HepG2 (cell line): ENCODE measurements at regions not wholly inside any gene's neighbourhood (a gene's known extent, or its start where the extent isn't known, plus 50 kb on each side); places are given as distances from the start of the nearest gene placed in this dataset.

Experiments
- ATAC-seq: fragments of 200-7000 bp; cut with Tn5 transposase; 3 replicates; pipeline ENCODE4 v1.9.1; 2020; ENCODE audit warnings: mild to moderate bottlenecking, moderate library complexity
- BruUV-seq: library from RNA; stranded (reverse); fragments of 400-500 nt; replicated peaks from 2 replicates; lab custom pipeline; 2021; lab: Mats Ljungman, UMichigan
- CTCF ChIA-PET: fragments of 300-600 bp; formaldehyde crosslinking; extraction: SDS; loops from one replicate; lab custom pipeline; 2021; ENCODE audit warnings: low total read pairs, inconsistent platforms, low intra/inter-chr PET ratio; lab: Yijun Ruan, JAX
- POLR2A ChIA-PET: fragments of 350-600 bp; sonication (Branson Sonifier 250); formaldehyde crosslinking; loops from one replicate; lab custom pipeline; 2020; ENCODE audit warnings: antibody characterized with exemption, inconsistent platforms; lab: Yijun Ruan, JAX
- DNase-seq: peaks from one replicate; pipeline ENCODE4 v3.0.0-alpha.2; 2015; ENCODE audit warnings: low spot score
- FAIRE-seq: peaks from 3 replicates; lab custom pipeline; 2011; peaks lifted over from hg19 to GRCh38; lab: Jason Lieb, UNC
- H2AFZ ChIP-seq: one replicate; pipeline ENCODE4 v1.6.1; 2011; ENCODE audit warnings: low read length, inconsistent platforms
- H3K27ac ChIP-seq: fragments of 300-600 bp; 3 replicates; pipeline ENCODE4 v1.8.0; 2011; ENCODE audit warnings: mixed run types, mild to moderate bottlenecking, mixed read lengths, low read length, inconsistent platforms; ENCODE audit not compliant: insufficient read depth; ENCODE audit errors: extremely low read length
- H3K27me3 ChIP-seq, 2 experiments: fragments of 200-600 bp in 1 of 2; 2 replicates in 1 of 2; 3 replicates in 1 of 2; pipeline versions ENCODE4 v1.6.0 to v1.8.0; 2011; ENCODE audit warnings: low read length in 2 of 2, mild to moderate bottlenecking in 2 of 2, moderate library complexity in 2 of 2, inconsistent platforms in 1 of 2; ENCODE audit not compliant: insufficient read depth in 2 of 2, control insufficient read depth in 1 of 2
- H3K36me3 ChIP-seq, 2 experiments: fragments of 200-600 bp in 1 of 2; replicated peaks in 1 of 2; 2 replicates in 1 of 2; 3 replicates in 1 of 2; pipeline versions ENCODE4 v1.5.1 to v1.8.0; 2011; ENCODE audit warnings: low read length in 2 of 2, inconsistent platforms in 1 of 2; ENCODE audit not compliant: insufficient read depth in 2 of 2, control insufficient read depth in 1 of 2
- H3K4me1 ChIP-seq: 2 replicates; pipeline ENCODE4 v1.5.1; 2012; ENCODE audit warnings: low read length, inconsistent platforms; ENCODE audit not compliant: insufficient read depth
- H3K4me2 ChIP-seq: 2 replicates; pipeline ENCODE4 v1.6.0; 2011; ENCODE audit warnings: low read depth, low read length, inconsistent platforms
- H3K4me3 ChIP-seq, 3 experiments: fragments of 200-600 bp in 1 of 3; sonication (generic), shearing (Covaris generic) in 1 of 3; replicated peaks in 1 of 3; 2 replicates each; pipeline ENCODE4 v1.5.1; 2011 to 2016; ENCODE audit warnings: low read length in 3 of 3, inconsistent platforms in 2 of 3, low read depth in 2 of 3, mild to moderate bottlenecking in 2 of 3, control low read depth in 1 of 3, mixed read lengths in 1 of 3; ENCODE audit not compliant: insufficient read depth in 1 of 3
- H3K79me2 ChIP-seq: one replicate; pipeline ENCODE4 v1.6.1; 2011; ENCODE audit warnings: low read length, inconsistent platforms; ENCODE audit not compliant: insufficient read depth
- H3K9ac ChIP-seq: 2 replicates; pipeline ENCODE4 v1.6.0; 2011; ENCODE audit warnings: mild to moderate bottlenecking, low read depth, low read length, inconsistent platforms; ENCODE audit not compliant: insufficient read depth
- H3K9me3 ChIP-seq: 2 replicates; pipeline ENCODE4 v1.5.1; 2012; ENCODE audit warnings: mild to moderate bottlenecking, low read length
- H4K20me1 ChIP-seq: 2 replicates; pipeline ENCODE4 v1.6.0; 2011; ENCODE audit warnings: inconsistent platforms, mild to moderate bottlenecking, low read length, moderate library complexity; ENCODE audit not compliant: insufficient read depth
- EEA1 ChIP-seq: sonication (generic); formaldehyde crosslinking; IDR thresholded peaks from 2 replicates; pipeline ENCODE4 v1.5.1; 2020; ENCODE audit warnings: mild to moderate bottlenecking, missing genetic modification reagents, borderline replicate concordance
- ETV6 ChIP-seq: sonication (generic); formaldehyde crosslinking; conservative IDR thresholded peaks from 2 replicates; pipeline ENCODE4 v1.4.0; 2020; ENCODE audit warnings: missing genetic modification reagents
- KLF6 ChIP-seq: IDR thresholded peaks from 2 replicates; pipeline ENCODE4 v1.8.0; 2016; ENCODE audit warnings: missing biosample characterization, missing genetic modification reagents
- RORA ChIP-seq: sonication (generic); formaldehyde crosslinking; IDR thresholded peaks from 2 replicates; pipeline ENCODE4 v1.5.0; 2020; ENCODE audit warnings: mild to moderate bottlenecking, missing genetic modification reagents, moderate library complexity
- SKI ChIP-seq: fragments of 450-650 bp; IDR thresholded peaks from one replicate; pipeline ENCODE4 v1.6.1; 2018; ENCODE audit warnings: mild to moderate bottlenecking; ENCODE audit not compliant: partially characterized antibody
- SP2 ChIP-seq: sonication (generic); formaldehyde crosslinking; IDR thresholded peaks from 2 replicates; pipeline ENCODE4 v1.5.1; 2020; ENCODE audit warnings: mild to moderate bottlenecking, missing genetic modification reagents
- YEATS2 ChIP-seq: sonication (generic); formaldehyde crosslinking; IDR thresholded peaks from 2 replicates; pipeline ENCODE4 v1.4.0; 2020; ENCODE audit warnings: missing genetic modification reagents, borderline replicate concordance
- ZBTB38 ChIP-seq: sonication (generic); formaldehyde crosslinking; IDR thresholded peaks from 2 replicates; pipeline ENCODE4 v1.5.1; 2020; ENCODE audit warnings: mild to moderate bottlenecking, missing genetic modification reagents
- ZC3H4 ChIP-seq: sonication (generic); formaldehyde crosslinking; IDR thresholded peaks from 2 replicates; pipeline ENCODE4 v1.4.0; 2020; ENCODE audit warnings: missing genetic modification reagents, borderline replicate concordance
- ZNF468 ChIP-seq: sonication (generic); formaldehyde crosslinking; IDR thresholded peaks from 2 replicates; pipeline ENCODE4 v1.8.0; 2022; ENCODE audit warnings: mild to moderate bottlenecking, moderate library complexity, missing genetic modification reagents
- ZNF678 ChIP-seq: sonication (generic); formaldehyde crosslinking; IDR thresholded peaks from 2 replicates; pipeline ENCODE4 v1.4.0; 2020; ENCODE audit warnings: mild to moderate bottlenecking, missing genetic modification reagents
- WGBS: methylation state at CpG from one replicate; pipeline ENCODE4 v1.1.6; 2017; ENCODE audit warnings: low lambda C conversion rate; 5-methylcytosine and 5-hydroxymethylcytosine counted together
- in situ Hi-C: cut with HindIII; loops from 2 replicates; pipeline ENCODE4 v1.10.0; 2017; ENCODE audit warnings: low pct_unique_long_range_greater_than_20kb; ENCODE audit not compliant: extremely low pct_ligation_motif_present
- intact Hi-C: fragments of 100-400 bp; cut with micrococcal nuclease; formaldehyde crosslinking; loops from one replicate; pipeline ENCODE4 v1.10.0; 2022; ENCODE audit not compliant: unreplicated experiment
- TF ChIP-seq, protein P1 (sequence below): sonication (generic); formaldehyde crosslinking; IDR thresholded peaks from 2 replicates; pipeline ENCODE4 v1.5.1; 2020; ENCODE audit warnings: missing genetic modification reagents, mild to moderate bottlenecking, borderline replicate concordance
- TF ChIP-seq, protein P2 (sequence below): fragments of 450-650 bp; IDR thresholded peaks from 2 replicates; pipeline ENCODE4 v1.6.1; 2017

DNA sequence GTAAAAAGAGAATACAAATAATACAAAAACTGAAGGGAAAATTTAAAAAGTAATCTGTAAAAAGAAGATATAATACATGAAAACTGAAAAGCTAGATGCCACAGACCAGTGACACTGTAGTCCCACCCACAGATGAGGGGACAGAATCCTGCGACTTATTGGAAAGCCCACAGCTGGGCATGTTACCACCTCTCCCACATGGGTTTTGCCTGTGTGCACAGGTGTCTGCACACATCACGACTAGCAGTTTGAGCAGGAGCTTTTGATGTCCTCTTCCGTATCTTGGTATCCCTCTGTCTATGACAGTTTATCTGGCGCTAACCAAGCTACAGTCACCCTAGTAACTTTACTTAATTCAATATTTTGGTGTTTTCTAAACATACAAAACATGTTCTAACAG lies 291.1 kb upstream of the EXOC2 start:
- Histone ChIP-seq H3K36me3 (no peaks in the 10 kb centered on the region), H2AFZ (no peak overlapping the region), H3K79me2 (no peaks in the 10 kb centered on the region), H3K4me3 (no peak overlapping the region), H4K20me1 (no peaks in the 10 kb centered on the region), H3K4me2 (no peak overlapping the region), H3K9ac (no peak overlapping the region), H3K27ac (no peak overlapping the region), H3K27me3 (no peaks in the 10 kb centered on the region), H3K9me3 (no peaks in the 10 kb centered on the region), H3K4me1 (peaks cover 32% of the 10 kb centered on the region)
- FAIRE-seq, result no peak
- ChIA-PET CTCF (no interaction called here), POLR2A (no interaction called here)
- intact Hi-C loops (no loop called here), in situ Hi-C loops (no loop called here)
- BruUV-seq, result no TSS peak
- TF ChIP-seq RORA (CRISPR knock-in tag), result no peak
- no peak for TF ChIP-seq ZNF468 (CRISPR knock-in tag)
- TF ChIP-seq, protein P1, sequence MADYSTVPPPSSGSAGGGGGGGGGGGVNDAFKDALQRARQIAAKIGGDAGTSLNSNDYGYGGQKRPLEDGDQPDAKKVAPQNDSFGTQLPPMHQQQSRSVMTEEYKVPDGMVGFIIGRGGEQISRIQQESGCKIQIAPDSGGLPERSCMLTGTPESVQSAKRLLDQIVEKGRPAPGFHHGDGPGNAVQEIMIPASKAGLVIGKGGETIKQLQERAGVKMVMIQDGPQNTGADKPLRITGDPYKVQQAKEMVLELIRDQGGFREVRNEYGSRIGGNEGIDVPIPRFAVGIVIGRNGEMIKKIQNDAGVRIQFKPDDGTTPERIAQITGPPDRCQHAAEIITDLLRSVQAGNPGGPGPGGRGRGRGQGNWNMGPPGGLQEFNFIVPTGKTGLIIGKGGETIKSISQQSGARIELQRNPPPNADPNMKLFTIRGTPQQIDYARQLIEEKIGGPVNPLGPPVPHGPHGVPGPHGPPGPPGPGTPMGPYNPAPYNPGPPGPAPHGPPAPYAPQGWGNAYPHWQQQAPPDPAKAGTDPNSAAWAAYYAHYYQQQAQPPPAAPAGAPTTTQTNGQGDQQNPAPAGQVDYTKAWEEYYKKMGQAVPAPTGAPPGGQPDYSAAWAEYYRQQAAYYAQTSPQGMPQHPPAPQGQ (CRISPR knock-in tag), result no peak
- no peak for TF ChIP-seq SP2 (CRISPR knock-in tag)
- no peak for TF ChIP-seq ETV6 (CRISPR knock-in tag)
- TF ChIP-seq ZBTB38 (CRISPR knock-in tag), result no peak
- no peak for TF ChIP-seq KLF6
- no peak for TF ChIP-seq ZC3H4 (CRISPR knock-in tag)
- TF ChIP-seq YEATS2 (CRISPR knock-in tag), result no peak
- TF ChIP-seq SKI, result no peak
- TF ChIP-seq, protein P2, sequence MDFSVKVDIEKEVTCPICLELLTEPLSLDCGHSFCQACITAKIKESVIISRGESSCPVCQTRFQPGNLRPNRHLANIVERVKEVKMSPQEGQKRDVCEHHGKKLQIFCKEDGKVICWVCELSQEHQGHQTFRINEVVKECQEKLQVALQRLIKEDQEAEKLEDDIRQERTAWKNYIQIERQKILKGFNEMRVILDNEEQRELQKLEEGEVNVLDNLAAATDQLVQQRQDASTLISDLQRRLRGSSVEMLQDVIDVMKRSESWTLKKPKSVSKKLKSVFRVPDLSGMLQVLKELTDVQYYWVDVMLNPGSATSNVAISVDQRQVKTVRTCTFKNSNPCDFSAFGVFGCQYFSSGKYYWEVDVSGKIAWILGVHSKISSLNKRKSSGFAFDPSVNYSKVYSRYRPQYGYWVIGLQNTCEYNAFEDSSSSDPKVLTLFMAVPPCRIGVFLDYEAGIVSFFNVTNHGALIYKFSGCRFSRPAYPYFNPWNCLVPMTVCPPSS, result no peak
- TF ChIP-seq EEA1, result no peak
- TF ChIP-seq ZNF678, result no peak
- WGBS, result 87% methylated on average over 4 of the region's 4 CpGs
- DNase-seq, result no peak
- no peak for ATAC-seq
